Fibroblast of mammary gland (primary cell): ENCODE measurements at regions not wholly inside any gene's neighbourhood (a gene's known extent, or its start where the extent isn't known, plus 50 kb on each side); places are given as distances from the start of the nearest gene placed in this dataset.

Experiments used
- DNase-seq: peaks from one replicate; pipeline ENCODE4 v3.0.0-alpha.2; 2010; ENCODE audit warnings: low read depth
- H3K4me3 ChIP-seq: 2 replicates; pipeline ENCODE4 v1.5.1; 2011; ENCODE audit warnings: low read depth, mild to moderate bottlenecking, low read length, moderate library complexity; ENCODE audit not compliant: control insufficient read depth
- CTCF ChIP-seq: conservative IDR thresholded peaks from 2 replicates; pipeline ENCODE4 v1.5.1; 2011; ENCODE audit warnings: low read depth, low read length, inconsistent platforms; ENCODE audit not compliant: control insufficient read depth, insufficient read depth

GRCh38 chr22:48253136-48253535 lies 1490.7 kb downstream of the TBC1D22A start:
- no peak for TF ChIP-seq CTCF
- no peak overlapping the region for H3K4me3 ChIP-seq
- DNase-seq, result no peak

- DNase-seq, result no peak
- TF ChIP-seq CTCF, result no peak
- H3K4me3 ChIP-seq, result no peak overlapping the region
Measured at GRCh38 chr22:48251629-48252028, 1489.2 kb downstream of the TBC1D22A start.

GRCh38 chr22:48250937-48251530 lies 1488.6 kb downstream of the TBC1D22A start:
- TF ChIP-seq CTCF, result no peak
- no peak overlapping the region for H3K4me3 ChIP-seq
- DNase-seq, result no peak

GRCh38 chr22:48250286-48250895 lies 1487.9 kb downstream of the TBC1D22A start:
- H3K4me3 ChIP-seq, result no peak overlapping the region
- TF ChIP-seq CTCF, result no peak
- no peak for DNase-seq

- DNase-seq, result no peak
- TF ChIP-seq CTCF, result no peak
- H3K4me3 ChIP-seq, result no peak overlapping the region
Measured at GRCh38 chr22:48249713-48250268, 1487.3 kb downstream of the TBC1D22A start.

- TF ChIP-seq CTCF, result no peak
- DNase-seq, result no peak
- H3K4me3 ChIP-seq, result no peak overlapping the region
Measured at GRCh38 chr22:48248901-48249455, 1486.5 kb downstream of the TBC1D22A start.
